ENCODE measurements at regions not wholly inside any gene's neighbourhood (a gene's known extent, or its start where the extent isn't known, plus 50 kb on each side); places are given as distances from the start of the nearest gene placed in this dataset.

DNA sequence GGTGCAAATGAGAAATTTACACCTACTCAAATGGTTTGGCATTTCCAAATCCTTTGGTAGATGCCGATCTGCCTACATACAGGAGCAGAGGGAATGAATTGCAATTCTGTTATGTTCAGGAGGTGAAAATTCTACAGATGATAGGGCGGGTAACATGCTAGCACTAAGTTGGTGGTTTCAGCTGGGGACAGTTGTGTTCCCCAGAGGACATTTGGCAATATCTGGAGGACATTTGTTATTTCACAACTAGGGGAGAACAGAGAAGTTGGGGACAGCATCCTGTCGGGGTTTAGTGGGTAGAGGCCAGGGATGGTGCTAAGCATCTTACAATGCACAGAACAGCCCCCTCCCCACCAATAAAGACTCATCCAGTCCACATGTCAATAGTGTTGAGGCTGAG lies 96.5 kb upstream of the PUDP start:
- TF ChIP-seq, protein P1, sequence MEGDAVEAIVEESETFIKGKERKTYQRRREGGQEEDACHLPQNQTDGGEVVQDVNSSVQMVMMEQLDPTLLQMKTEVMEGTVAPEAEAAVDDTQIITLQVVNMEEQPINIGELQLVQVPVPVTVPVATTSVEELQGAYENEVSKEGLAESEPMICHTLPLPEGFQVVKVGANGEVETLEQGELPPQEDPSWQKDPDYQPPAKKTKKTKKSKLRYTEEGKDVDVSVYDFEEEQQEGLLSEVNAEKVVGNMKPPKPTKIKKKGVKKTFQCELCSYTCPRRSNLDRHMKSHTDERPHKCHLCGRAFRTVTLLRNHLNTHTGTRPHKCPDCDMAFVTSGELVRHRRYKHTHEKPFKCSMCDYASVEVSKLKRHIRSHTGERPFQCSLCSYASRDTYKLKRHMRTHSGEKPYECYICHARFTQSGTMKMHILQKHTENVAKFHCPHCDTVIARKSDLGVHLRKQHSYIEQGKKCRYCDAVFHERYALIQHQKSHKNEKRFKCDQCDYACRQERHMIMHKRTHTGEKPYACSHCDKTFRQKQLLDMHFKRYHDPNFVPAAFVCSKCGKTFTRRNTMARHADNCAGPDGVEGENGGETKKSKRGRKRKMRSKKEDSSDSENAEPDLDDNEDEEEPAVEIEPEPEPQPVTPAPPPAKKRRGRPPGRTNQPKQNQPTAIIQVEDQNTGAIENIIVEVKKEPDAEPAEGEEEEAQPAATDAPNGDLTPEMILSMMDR (IDR thresholded peaks at IDR 0.05), result no peak
- TF ChIP-seq POLR2A (IDR thresholded peaks at IDR 0.05), result no peak
